SK-N-SH (cell line): ENCODE measurements at regions not wholly inside any gene's neighbourhood (a gene's known extent, or its start where the extent isn't known, plus 50 kb on each side); places are given as distances from the start of the nearest gene placed in this dataset.

Source experiments
- CTCF ChIA-PET: fragments of 300-600, 350-600 bp; formaldehyde crosslinking; extraction: SDS; loops from one replicate; lab custom pipeline; 2021; lab: Yijun Ruan, JAX
- POLR2A ChIA-PET: fragments of 350-600 bp; sonication (Branson Sonifier 250); formaldehyde crosslinking; extraction: SDS; loops from one replicate; lab custom pipeline; 2020; ENCODE audit warnings: antibody characterized with exemption, inconsistent platforms; lab: Yijun Ruan, JAX
- DNase-seq: peaks from one replicate; pipeline ENCODE4 v3.0.0; 2012
- H2AFZ ChIP-seq: fragments of 200-600 bp; sonication (generic); 2 replicates; pipeline ENCODE4 v1.8.1; 2016; ENCODE audit warnings: antibody characterized with exemption, mild to moderate bottlenecking, low read depth
- H3F3A ChIP-seq: fragments of 200-600 bp; sonication (generic); replicated peaks from 2 replicates; pipeline ENCODE3; 2016; ENCODE audit warnings: antibody characterized with exemption, mild to moderate bottlenecking; ENCODE audit not compliant: insufficient read depth
- H3K27ac ChIP-seq, 2 experiments: fragments of 200-500 bp in 1 of 2; fragments of 200-600 bp in 1 of 2; sonication (Bioruptor generic) in 1 of 2; sonication (generic), shearing (Covaris generic) in 1 of 2; 2 replicates each; pipeline versions ENCODE4 v1.5.1 to v1.6.1; 2014 to 2016; ENCODE audit warnings: low read depth in 2 of 2, inconsistent platforms in 1 of 2, low read length in 1 of 2, mild to moderate bottlenecking in 1 of 2, mixed read lengths in 1 of 2
- H3K27me3 ChIP-seq: fragments of 200-600 bp; sonication (generic), shearing (Covaris generic); 2 replicates; pipeline ENCODE4 v1.6.1; 2016; ENCODE audit warnings: mixed run types; ENCODE audit not compliant: insufficient read depth
- H3K36me3 ChIP-seq, 2 experiments: fragments of 200-500 bp in 1 of 2; fragments of 200-600 bp in 1 of 2; sonication (Bioruptor generic) in 1 of 2; sonication (generic) in 1 of 2; replicated peaks in 1 of 2; 2 replicates each; pipeline versions ENCODE3 to v1.5.1; 2014 to 2016; ENCODE audit warnings: low read length in 1 of 2, mild to moderate bottlenecking in 1 of 2; ENCODE audit not compliant: insufficient read depth in 2 of 2, control insufficient read depth in 1 of 2
- H3K4me1 ChIP-seq, 2 experiments: fragments of 200-500 bp in 1 of 2; fragments of 200-600 bp in 1 of 2; sonication (Bioruptor generic) in 1 of 2; sonication (generic), shearing (Covaris generic) in 1 of 2; 2 replicates each; pipeline versions ENCODE4 v1.5.1 to v1.6.1; 2014 to 2016; ENCODE audit warnings: low read depth in 1 of 2, low read length in 1 of 2, mixed run types in 1 of 2; ENCODE audit not compliant: insufficient read depth in 2 of 2, control insufficient read depth in 1 of 2
- H3K4me2 ChIP-seq: fragments of 200-600 bp; sonication (generic), shearing (Covaris generic); 2 replicates; pipeline ENCODE4 v1.6.1; 2017; ENCODE audit warnings: mixed run types
- H3K4me3 ChIP-seq, 2 experiments: fragments of 200-500 bp in 1 of 2; fragments of 200-600 bp in 1 of 2; sonication (Bioruptor generic) in 1 of 2; sonication (generic), shearing (Covaris generic) in 1 of 2; 2 replicates each; pipeline versions ENCODE4 v1.5.1 to v1.8.1; 2014 to 2016; ENCODE audit warnings: low read depth in 2 of 2, inconsistent platforms in 1 of 2, low read length in 1 of 2, mild to moderate bottlenecking in 1 of 2, mixed read lengths in 1 of 2, moderate library complexity in 1 of 2
- H3K79me2 ChIP-seq: fragments of 200-600 bp; sonication (generic); 2 replicates; pipeline ENCODE4 v1.8.1; 2017; ENCODE audit warnings: mild to moderate bottlenecking; ENCODE audit not compliant: insufficient read depth
- H3K9ac ChIP-seq: fragments of 200-600 bp; sonication (generic); 2 replicates; pipeline ENCODE4 v1.6.1; 2017; ENCODE audit warnings: mixed run types
- H3K9me2 ChIP-seq: fragments of 200-600 bp; sonication (generic); 2 replicates; pipeline ENCODE4 v1.6.1; 2017; ENCODE audit warnings: mixed run types
- H3K9me3 ChIP-seq: fragments of 200-600 bp; sonication (generic); 2 replicates; pipeline ENCODE4 v1.6.1; 2017; ENCODE audit warnings: mixed run types, mild to moderate bottlenecking, moderate library complexity
- H4K20me1 ChIP-seq: fragments of 200-600 bp; sonication (generic); 2 replicates; pipeline ENCODE4 v1.6.1; 2017; ENCODE audit warnings: mild to moderate bottlenecking, mixed run types; ENCODE audit not compliant: insufficient read depth
- EP300 ChIP-seq, 2 experiments: IDR thresholded peaks; 2 replicates each; pipeline versions ENCODE4 v1.4.0 to v1.6.1; 2012; ENCODE audit warnings: borderline replicate concordance in 1 of 2, low read depth in 1 of 2, low read length in 1 of 2
- FOSL2 ChIP-seq: IDR thresholded peaks from 2 replicates; pipeline ENCODE4 v1.4.0; 2012; ENCODE audit warnings: low read depth, mild to moderate bottlenecking, moderate library complexity, borderline replicate concordance
- FOXJ3 ChIP-seq: sonication (generic); formaldehyde crosslinking; IDR thresholded peaks from 2 replicates; pipeline ENCODE4 v1.5.1; 2020; ENCODE audit warnings: mild to moderate bottlenecking, missing genetic modification reagents
- GABPA ChIP-seq: IDR thresholded peaks from 2 replicates; pipeline ENCODE4 v1.4.0; 2012; ENCODE audit warnings: low read depth, mild to moderate bottlenecking
- GATA2 ChIP-seq: sonication (generic); formaldehyde crosslinking; IDR thresholded peaks from 2 replicates; pipeline ENCODE4 v1.5.0; 2020; ENCODE audit warnings: mild to moderate bottlenecking, missing genetic modification reagents
- IRF3 ChIP-seq: fragments of 150-350 bp; IDR thresholded peaks from 2 replicates; pipeline ENCODE4 v1.6.1; 2016; ENCODE audit warnings: mild to moderate bottlenecking, low read depth, low read length
- JUND ChIP-seq: IDR thresholded peaks from 2 replicates; pipeline ENCODE4 v1.4.0; 2012
- MAX ChIP-seq: IDR thresholded peaks from 2 replicates; pipeline ENCODE4 v1.4.0; 2012; ENCODE audit warnings: low read depth
- MEF2A ChIP-seq: IDR thresholded peaks from 2 replicates; pipeline ENCODE4 v1.4.0; 2012; ENCODE audit warnings: low read depth, borderline replicate concordance
- MXI1 ChIP-seq: IDR thresholded peaks from 2 replicates; pipeline ENCODE4 v1.6.1; 2012; ENCODE audit warnings: mild to moderate bottlenecking, low read depth, low read length, improper control_type of control experiment
- NRF1 ChIP-seq: IDR thresholded peaks from 2 replicates; pipeline ENCODE4 v1.6.1; 2012; ENCODE audit warnings: low read depth, mild to moderate bottlenecking, low read length
- POLR2AphosphoS5 ChIP-seq: IDR thresholded peaks from 2 replicates; pipeline ENCODE4 v1.6.1; 2012; ENCODE audit warnings: low read depth, low read length
- RAD21 ChIP-seq: IDR thresholded peaks from 2 replicates; pipeline ENCODE4 v1.6.1; 2012; ENCODE audit warnings: mild to moderate bottlenecking, low read length
- RCOR1 ChIP-seq: fragments of 150-350 bp; IDR thresholded peaks from 2 replicates; pipeline ENCODE4 v1.6.1; 2017; ENCODE audit warnings: antibody characterized with exemption, low read length
- RXRA ChIP-seq: IDR thresholded peaks from 2 replicates; pipeline ENCODE4 v1.4.0; 2012; ENCODE audit warnings: low read depth, mild to moderate bottlenecking, borderline replicate concordance
- TAF1 ChIP-seq: IDR thresholded peaks from 2 replicates; pipeline ENCODE4 v1.6.1; 2012; ENCODE audit warnings: low read depth, mild to moderate bottlenecking, low read length, moderate library complexity, borderline replicate concordance
- USF1 ChIP-seq: IDR thresholded peaks from 2 replicates; pipeline ENCODE4 v1.4.0; 2012; ENCODE audit warnings: low read depth, borderline replicate concordance
- YY1 ChIP-seq: IDR thresholded peaks from 2 replicates; pipeline ENCODE4 v1.4.0; 2012; ENCODE audit warnings: low read depth, mild to moderate bottlenecking
- WGBS: methylation state at CpG from one replicate; pipeline ENCODE4 v1.1.6; 2017; ENCODE audit warnings: low lambda C conversion rate; 5-methylcytosine and 5-hydroxymethylcytosine counted together

GRCh38 chr20:40056171-40056570, 632.9 kb downstream of the MAFB start:
- H3K4me2 ChIP-seq = no peak overlapping the region
- H3K27me3 ChIP-seq = no peaks in the 10 kb centered on the region
- H3F3A ChIP-seq = no peaks in the 10 kb centered on the region
- TF ChIP-seq FOSL2 (no peak), GABPA (no peak), RXRA (no peak), MEF2A (no peak), MAX (no peak), EP300 (IDR thresholded peaks at IDR 0.05; ENCODE audit: borderline replicate concordance in 1 of 2, low read depth in 1 of 2, low read length in 1 of 2) (no peak), RCOR1 (no peak), NRF1 (no peak), MXI1 (no peak)
- no peaks in the 10 kb centered on the region for H3K4me1 ChIP-seq
- H4K20me1 ChIP-seq = no peaks in the 10 kb centered on the region
- H3K4me3 ChIP-seq = no peak overlapping the region
- no peak overlapping the region for H3K27ac ChIP-seq
- ChIA-PET POLR2A (no interaction called here), CTCF (no interaction called here)
- no peak for DNase-seq
- H3K79me2 ChIP-seq = no peaks in the 10 kb centered on the region
- H3K36me3 ChIP-seq = no peaks in the 10 kb centered on the region
- no peaks in the 10 kb centered on the region for H3K9me3 ChIP-seq
- 7% methylated on average over 1 of the region's 1 CpG for WGBS
- H3K9ac ChIP-seq = no peak overlapping the region
- no peak overlapping the region for H2AFZ ChIP-seq
- H3K9me2 ChIP-seq = 0 out of 2 replicates have a peak, but pooled peaks cover 3% of the 10 kb centered on the region

- H3K9ac ChIP-seq = no peak overlapping the region
- H3K4me1 ChIP-seq = no peaks in the 10 kb centered on the region
- TF ChIP-seq FOSL2 (no peak), GATA2 (CRISPR knock-in tag) (no peak), GABPA (no peak), YY1 (no peak), JUND (no peak), MXI1 (no peak), MAX (no peak), RAD21 (no peak), TAF1 (no peak), IRF3 (no peak), FOXJ3 (CRISPR knock-in tag) (no peak), USF1 (no peak), POLR2AphosphoS5 (no peak)
- no peaks in the 10 kb centered on the region for H3K9me3 ChIP-seq
- POLR2A ChIA-PET = no interaction called here
- H3K27me3 ChIP-seq = no peaks in the 10 kb centered on the region
- 0 out of 2 replicates have a peak, but pooled peaks cover 3% of the 10 kb centered on the region for H3K9me2 ChIP-seq
- no peak for DNase-seq
- no peak overlapping the region for H2AFZ ChIP-seq
- H4K20me1 ChIP-seq = no peaks in the 10 kb centered on the region
- H3K4me2 ChIP-seq = no peak overlapping the region
- no peaks in the 10 kb centered on the region for H3K36me3 ChIP-seq
- CTCF ChIA-PET = no interaction called here
- no peaks in the 10 kb centered on the region for H3F3A ChIP-seq
- no peak overlapping the region for H3K27ac ChIP-seq
- no peak overlapping the region for H3K4me3 ChIP-seq
- no peaks in the 10 kb centered on the region for H3K79me2 ChIP-seq
These were observed 633.3 kb downstream of the MAFB start for GRCh38 chr20:40055711-40056110.
